HCT116 (cell line): ENCODE measurements at regions not wholly inside any gene's neighbourhood (a gene's known extent, or its start where the extent isn't known, plus 50 kb on each side); places are given as distances from the start of the nearest gene placed in this dataset.

ENCODE experiments used
- ATAC-seq: fragments of 200-7000 bp; cut with Tn5 transposase; 2 replicates; pipeline ENCODE4 v1.9.1; 2020; ENCODE audit warnings: mild to moderate bottlenecking, moderate library complexity
- BruUV-seq: library from RNA; stranded (reverse); fragments of 400-500 nt; replicated peaks from 2 replicates; lab custom pipeline; 2021; lab: Mats Ljungman, UMichigan
- CTCF ChIA-PET: fragments of 300-600 bp; sonication (Branson Sonifier 250); formaldehyde crosslinking; loops from one replicate; lab custom pipeline; 2021; ENCODE audit warnings: antibody characterized with exemption; lab: Charles Lee
- POLR2A ChIA-PET: fragments of 300-600, 350-600 bp; sonication (Branson Sonifier 250); formaldehyde crosslinking; loops from one replicate; lab custom pipeline; 2021; ENCODE audit warnings: antibody characterized with exemption; lab: Charles Lee
- RAD21 ChIA-PET, 2 experiments: fragments of 300-600 bp; sonication (Branson Sonifier 250); formaldehyde crosslinking; loops; one replicate each; lab custom pipeline; 2023; ENCODE audit warnings: low total read pairs in 2 of 2; ENCODE audit not compliant: uncharacterized antibody in 2 of 2, unreplicated experiment in 2 of 2, low non-redundant PET in 1 of 2; lab: Charles Lee
- DNase-seq: peaks from one replicate; pipeline ENCODE4 v3.0.0-alpha.2; 2010; ENCODE audit warnings: low read depth, low spot score
- H2AFZ ChIP-seq: fragments of 200-600 bp; shearing (Covaris generic), sonication (generic); 2 replicates; pipeline ENCODE4 v1.6.1; 2017; ENCODE audit warnings: low read depth, mixed run types, mixed read lengths, antibody characterized with exemption, low read length; ENCODE audit not compliant: poor library complexity, severe bottlenecking
- H3K27ac ChIP-seq: 2 replicates; pipeline ENCODE4 v1.5.1; 2012; ENCODE audit warnings: low read depth, low read length
- H3K27me3 ChIP-seq: fragments of 200-600 bp; sonication (generic); 2 replicates; pipeline ENCODE4 v1.6.1; 2016; ENCODE audit warnings: mixed run types, low read length, mixed read lengths; ENCODE audit not compliant: insufficient read depth
- H3K36me3 ChIP-seq, 2 experiments: fragments of 200-500 bp in 1 of 2; fragments of 200-600 bp in 1 of 2; sonication (Bioruptor generic) in 1 of 2; sonication (generic) in 1 of 2; 2 replicates each; pipeline versions ENCODE4 v1.5.1 to v1.6.1; 2014 to 2016; ENCODE audit warnings: low read length in 2 of 2, inconsistent platforms in 1 of 2, mixed read lengths in 1 of 2, mixed run types in 1 of 2; ENCODE audit not compliant: insufficient read depth in 2 of 2, control insufficient read depth in 1 of 2
- H3K4me1 ChIP-seq, 2 experiments: fragments of 200-600 bp in 1 of 2; sonication (generic) in 1 of 2; 2 replicates each; pipeline versions ENCODE4 v1.5.1 to v1.6.1; 2012 to 2017; ENCODE audit warnings: low read length in 2 of 2, inconsistent platforms in 1 of 2, mild to moderate bottlenecking in 1 of 2, mixed read lengths in 1 of 2, mixed run types in 1 of 2, moderate library complexity in 1 of 2; ENCODE audit not compliant: insufficient read depth in 2 of 2, control insufficient read depth in 1 of 2
- H3K4me2 ChIP-seq: fragments of 200-600 bp; sonication (generic); 2 replicates; pipeline ENCODE4 v1.6.1; 2017; ENCODE audit warnings: mixed run types, low read length, mixed read lengths
- H3K4me3 ChIP-seq, 2 experiments: fragments of 200-600 bp in 1 of 2; sonication (generic) in 1 of 2; replicated peaks in 1 of 2; 2 replicates each; pipeline ENCODE4 v1.5.1; 2011 to 2016; ENCODE audit warnings: low read length in 2 of 2, control low read depth in 1 of 2, low read depth in 1 of 2, mild to moderate bottlenecking in 1 of 2, mixed read lengths in 1 of 2, mixed run types in 1 of 2
- H3K79me2 ChIP-seq: fragments of 200-600 bp; sonication (generic); 2 replicates; pipeline ENCODE4 v1.6.1; 2017; ENCODE audit warnings: mild to moderate bottlenecking, mixed run types, low read length, moderate library complexity, mixed read lengths; ENCODE audit not compliant: insufficient read depth
- H3K9ac ChIP-seq: fragments of 200-600 bp; sonication (generic); 2 replicates; pipeline ENCODE4 v1.6.1; 2016; ENCODE audit warnings: low read length, mixed read lengths
- H3K9me2 ChIP-seq: fragments of 200-600 bp; sonication (generic), shearing (Covaris generic); 2 replicates; pipeline ENCODE4 v1.6.1; 2017; ENCODE audit warnings: mixed run types, mild to moderate bottlenecking, moderate library complexity; ENCODE audit not compliant: insufficient read depth
- H3K9me3 ChIP-seq, 2 experiments: fragments of 200-500 bp in 1 of 2; fragments of 200-600 bp in 1 of 2; sonication (Bioruptor generic) in 1 of 2; sonication (generic) in 1 of 2; 2 replicates each; pipeline ENCODE4 v1.6.1; 2014 to 2017; ENCODE audit warnings: low read length in 2 of 2, mixed read lengths in 2 of 2, inconsistent platforms in 1 of 2, low read depth in 1 of 2, mild to moderate bottlenecking in 1 of 2, mixed run types in 1 of 2, moderate library complexity in 1 of 2; ENCODE audit not compliant: control insufficient read depth in 1 of 2, insufficient read depth in 1 of 2
- H4K20me1 ChIP-seq: fragments of 200-600 bp; sonication (generic), shearing (Covaris generic); 2 replicates; pipeline ENCODE4 v1.6.1; 2017; ENCODE audit warnings: mixed run types, mild to moderate bottlenecking, moderate library complexity; ENCODE audit not compliant: insufficient read depth
- CBX3 ChIP-seq: IDR thresholded peaks from 2 replicates; pipeline ENCODE4 v1.6.1; 2012; ENCODE audit warnings: low read depth
- CEBPB ChIP-seq: IDR thresholded peaks from 2 replicates; pipeline ENCODE4 v1.6.1; 2012; ENCODE audit warnings: low read depth
- ELF1 ChIP-seq: IDR thresholded peaks from 2 replicates; pipeline ENCODE4 v1.6.1; 2012; ENCODE audit warnings: low read depth, borderline replicate concordance
- EZH2 ChIP-seq: fragments of 200-600 bp; sonication (generic); IDR thresholded peaks from 2 replicates; pipeline ENCODE4 v1.6.1; 2017; ENCODE audit warnings: antibody characterized with exemption, mixed run types
- EZH2phosphoT487 ChIP-seq: fragments of 200-600 bp; IDR thresholded peaks from 2 replicates; pipeline ENCODE4 v1.6.1; 2018; ENCODE audit warnings: antibody characterized with exemption, borderline replicate concordance
- JUND ChIP-seq: IDR thresholded peaks from 2 replicates; pipeline ENCODE4 v1.6.1; 2012
- POLR2AphosphoS5 ChIP-seq: IDR thresholded peaks from 2 replicates; pipeline ENCODE4 v1.6.1; 2011; ENCODE audit warnings: mild to moderate bottlenecking, low read depth, low read length, moderate library complexity
- REST ChIP-seq: IDR thresholded peaks from 2 replicates; pipeline ENCODE4 v1.6.1; 2012; ENCODE audit warnings: low read depth
- SIN3A ChIP-seq: IDR thresholded peaks from 2 replicates; pipeline ENCODE4 v1.6.1; 2012; ENCODE audit warnings: low read depth
- SRF ChIP-seq: IDR thresholded peaks from 2 replicates; pipeline ENCODE4 v1.6.1; 2012; ENCODE audit warnings: low read depth
- TCF7L2 ChIP-seq: IDR thresholded peaks from 2 replicates; pipeline ENCODE4 v1.7.0; 2011; ENCODE audit warnings: borderline replicate concordance, inconsistent platforms; ENCODE audit not compliant: insufficient read depth, insufficient read length; ENCODE audit errors: extremely low read depth
- YY1 ChIP-seq: IDR thresholded peaks from 2 replicates; pipeline ENCODE4 v1.6.1; 2011; ENCODE audit warnings: low read length, low read depth, moderate library complexity, mild to moderate bottlenecking; ENCODE audit not compliant: insufficient replicate concordance; ENCODE audit errors: extremely low read depth
- ZFX ChIP-seq: fragments of 450-650 bp; IDR thresholded peaks from 2 replicates; pipeline ENCODE4 v1.6.1; 2017
- ZNF274 ChIP-seq: fragments of 200-500 bp; sonication (Bioruptor generic); IDR thresholded peaks from 2 replicates; pipeline ENCODE4 v1.6.1; 2014; ENCODE audit warnings: mild to moderate bottlenecking, low read depth, low read length, inconsistent platforms
- intact Hi-C: fragments of 100-400 bp; cut with micrococcal nuclease; formaldehyde crosslinking; loops from 2 replicates; pipeline ENCODE4 v1.10.0; 2022
- TF ChIP-seq, protein P1 (sequence below): IDR thresholded peaks from 2 replicates; pipeline ENCODE4 v1.6.1; 2011; ENCODE audit warnings: mild to moderate bottlenecking, low read length, moderate library complexity; ENCODE audit not compliant: insufficient replicate concordance; ENCODE audit errors: extremely low read depth

GRCh38 chr5:28265877-28266276 lies 1227.5 kb upstream of the CDH9 start:
- peaks cover 11% of the 10 kb centered on the region in 2 experiments; a peak in 2 of 4 replicates for H3K9me3 ChIP-seq
- intact Hi-C loops, result no loop called here
- no peak overlapping the region for H2AFZ ChIP-seq
- H3K27ac ChIP-seq, result no peak overlapping the region
- no peak overlapping the region for H3K4me2 ChIP-seq
- H3K79me2 ChIP-seq, result no peaks in the 10 kb centered on the region
- no peaks in the 10 kb centered on the region for H3K4me1 ChIP-seq
- H3K27me3 ChIP-seq, result no peaks in the 10 kb centered on the region
- CTCF ChIA-PET, result no interaction called here
- no peaks in the 10 kb centered on the region for H3K36me3 ChIP-seq
- ATAC-seq, result no peak
- TF ChIP-seq SIN3A, result no peak
- no peak for TF ChIP-seq REST
- TF ChIP-seq ELF1, result no peak
- TF ChIP-seq EZH2phosphoT487, result no peak
- no peak for TF ChIP-seq ZFX
- TF ChIP-seq, protein P1, sequence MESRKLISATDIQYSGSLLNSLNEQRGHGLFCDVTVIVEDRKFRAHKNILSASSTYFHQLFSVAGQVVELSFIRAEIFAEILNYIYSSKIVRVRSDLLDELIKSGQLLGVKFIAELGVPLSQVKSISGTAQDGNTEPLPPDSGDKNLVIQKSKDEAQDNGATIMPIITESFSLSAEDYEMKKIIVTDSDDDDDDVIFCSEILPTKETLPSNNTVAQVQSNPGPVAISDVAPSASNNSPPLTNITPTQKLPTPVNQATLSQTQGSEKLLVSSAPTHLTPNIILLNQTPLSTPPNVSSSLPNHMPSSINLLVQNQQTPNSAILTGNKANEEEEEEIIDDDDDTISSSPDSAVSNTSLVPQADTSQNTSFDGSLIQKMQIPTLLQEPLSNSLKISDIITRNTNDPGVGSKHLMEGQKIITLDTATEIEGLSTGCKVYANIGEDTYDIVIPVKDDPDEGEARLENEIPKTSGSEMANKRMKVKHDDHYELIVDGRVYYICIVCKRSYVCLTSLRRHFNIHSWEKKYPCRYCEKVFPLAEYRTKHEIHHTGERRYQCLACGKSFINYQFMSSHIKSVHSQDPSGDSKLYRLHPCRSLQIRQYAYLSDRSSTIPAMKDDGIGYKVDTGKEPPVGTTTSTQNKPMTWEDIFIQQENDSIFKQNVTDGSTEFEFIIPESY, result no peak
- TF ChIP-seq CBX3, result no peak
- no peak for TF ChIP-seq TCF7L2
- no peak for TF ChIP-seq YY1
- TF ChIP-seq SRF, result no peak
- TF ChIP-seq CEBPB, result no peak
- TF ChIP-seq ZNF274, result no peak
- TF ChIP-seq POLR2AphosphoS5, result no peak
- no peak for TF ChIP-seq EZH2
- TF ChIP-seq JUND, result no peak
- TF ChIP-seq, all 23 proteins: peak for 0
- ChIA-PET RAD21 (no interaction called here), POLR2A (no interaction called here)
- no peak overlapping the region for H3K4me3 ChIP-seq
- DNase-seq, result no peak
- no peaks in the 10 kb centered on the region for H3K9me2 ChIP-seq
- no peak overlapping the region for H3K9ac ChIP-seq
- BruUV-seq, result no TSS peak
- H4K20me1 ChIP-seq, result no peaks in the 10 kb centered on the region
